ENCODE measurements at regions not wholly inside any gene's neighbourhood (a gene's known extent, or its start where the extent isn't known, plus 50 kb on each side); places are given as distances from the start of the nearest gene placed in this dataset.

DNA sequence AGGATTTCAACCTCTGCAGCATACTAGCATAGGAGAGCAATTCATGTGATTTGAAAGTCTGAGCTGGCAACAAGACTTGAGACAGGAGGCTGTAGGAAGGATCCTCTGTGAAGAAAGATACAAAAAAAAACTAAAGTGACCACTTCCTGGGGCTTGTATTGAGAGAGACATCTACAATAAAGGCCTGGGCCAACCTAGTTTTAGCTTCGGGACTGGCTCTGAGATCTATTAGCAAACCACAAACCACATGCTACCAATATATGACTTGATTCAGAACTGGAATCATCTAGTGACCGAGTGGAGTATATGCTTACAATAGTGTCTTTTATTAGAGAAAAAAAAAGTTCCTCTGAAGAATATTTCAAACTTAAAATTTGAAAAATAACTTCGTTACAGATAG, 1448.9 kb upstream of the CDH6 start:
- TF ChIP-seq, protein P1, sequence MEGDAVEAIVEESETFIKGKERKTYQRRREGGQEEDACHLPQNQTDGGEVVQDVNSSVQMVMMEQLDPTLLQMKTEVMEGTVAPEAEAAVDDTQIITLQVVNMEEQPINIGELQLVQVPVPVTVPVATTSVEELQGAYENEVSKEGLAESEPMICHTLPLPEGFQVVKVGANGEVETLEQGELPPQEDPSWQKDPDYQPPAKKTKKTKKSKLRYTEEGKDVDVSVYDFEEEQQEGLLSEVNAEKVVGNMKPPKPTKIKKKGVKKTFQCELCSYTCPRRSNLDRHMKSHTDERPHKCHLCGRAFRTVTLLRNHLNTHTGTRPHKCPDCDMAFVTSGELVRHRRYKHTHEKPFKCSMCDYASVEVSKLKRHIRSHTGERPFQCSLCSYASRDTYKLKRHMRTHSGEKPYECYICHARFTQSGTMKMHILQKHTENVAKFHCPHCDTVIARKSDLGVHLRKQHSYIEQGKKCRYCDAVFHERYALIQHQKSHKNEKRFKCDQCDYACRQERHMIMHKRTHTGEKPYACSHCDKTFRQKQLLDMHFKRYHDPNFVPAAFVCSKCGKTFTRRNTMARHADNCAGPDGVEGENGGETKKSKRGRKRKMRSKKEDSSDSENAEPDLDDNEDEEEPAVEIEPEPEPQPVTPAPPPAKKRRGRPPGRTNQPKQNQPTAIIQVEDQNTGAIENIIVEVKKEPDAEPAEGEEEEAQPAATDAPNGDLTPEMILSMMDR (IDR thresholded peaks at IDR 0.05; ENCODE audit: extremely low read depth in 1 of 2, insufficient read depth in 1 of 2, low read depth in 1 of 2, low read length in 2 of 2): no peak
- no peak for TF ChIP-seq POLR2AphosphoS5 (IDR thresholded peaks at IDR 0.05; ENCODE audit: insufficient read depth, low read depth, low read length)
- no peak for TF ChIP-seq EZH2 (IDR thresholded peaks at IDR 0.05; ENCODE audit: borderline replicate concordance, low read depth, low read length, severe bottlenecking)
- no peak for TF ChIP-seq POLR2A (IDR thresholded peaks at IDR 0.05; ENCODE audit: low read depth, low read length)
- no peak for TF ChIP-seq MYC (IDR thresholded peaks at IDR 0.05; ENCODE audit: low read depth, low read length)
- TF ChIP-seq, protein P2, sequence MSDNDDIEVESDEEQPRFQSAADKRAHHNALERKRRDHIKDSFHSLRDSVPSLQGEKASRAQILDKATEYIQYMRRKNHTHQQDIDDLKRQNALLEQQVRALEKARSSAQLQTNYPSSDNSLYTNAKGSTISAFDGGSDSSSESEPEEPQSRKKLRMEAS (IDR thresholded peaks at IDR 0.05; ENCODE audit: insufficient read depth, insufficient read length): no peak
- TF ChIP-seq GATA2 (IDR thresholded peaks at IDR 0.05; ENCODE audit: insufficient read depth, insufficient read length, low read depth, low read length): no peak

All from endothelial cell of umbilical vein (primary cell).